Endothelial cell of umbilical vein (primary cell): ENCODE measurements at regions not wholly inside any gene's neighbourhood (a gene's known extent, or its start where the extent isn't known, plus 50 kb on each side); places are given as distances from the start of the nearest gene placed in this dataset.

Experiments
- BruUV-seq: library from RNA; stranded (reverse); fragments of 400-500 nt; replicated peaks from 2 replicates; lab custom pipeline; 2021; lab: Mats Ljungman, UMichigan
- CTCF ChIA-PET: fragments of 300-600, 350-600 bp; sonication (Branson Sonifier 250); formaldehyde crosslinking; loops from one replicate; lab custom pipeline; 2021; ENCODE audit warnings: antibody characterized with exemption, inconsistent platforms; lab: Charles Lee
- POLR2A ChIA-PET: fragments of 300-600, 350-600 bp; sonication (Branson Sonifier 250); formaldehyde crosslinking; loops from one replicate; lab custom pipeline; 2021; ENCODE audit warnings: antibody characterized with exemption, inconsistent platforms; lab: Charles Lee
- DNase-seq: peaks from one replicate; pipeline ENCODE4 v3.0.0-alpha.2; 2011; ENCODE audit warnings: low read depth, low spot score
- FAIRE-seq: peaks from 2 replicates; lab custom pipeline; 2011; peaks lifted over from hg19 to GRCh38; lab: Jason Lieb, UNC
- H2AFZ ChIP-seq: 2 replicates; pipeline ENCODE4 v1.6.0; 2012; ENCODE audit warnings: low read depth, low read length, control low read depth, inconsistent platforms
- H3K27ac ChIP-seq: 2 replicates; pipeline ENCODE4 v1.5.1; 2011; ENCODE audit warnings: low read depth, mild to moderate bottlenecking, control low read depth, low read length, moderate library complexity; ENCODE audit not compliant: insufficient read depth
- H3K27me3 ChIP-seq, 2 experiments: 2 replicates each; pipeline versions ENCODE4 v1.6.0 to v1.6.1; 2011; ENCODE audit warnings: low read length in 2 of 2, mixed read lengths in 1 of 2; ENCODE audit not compliant: control insufficient read depth in 2 of 2, insufficient read depth in 2 of 2
- H3K36me3 ChIP-seq, 2 experiments: 2 replicates in 1 of 2; 3 replicates in 1 of 2; pipeline ENCODE4 v1.5.1; 2011; ENCODE audit warnings: low read length in 2 of 2, mild to moderate bottlenecking in 1 of 2, moderate library complexity in 1 of 2; ENCODE audit not compliant: control insufficient read depth in 2 of 2, insufficient read depth in 2 of 2; ENCODE audit errors: extremely low read depth in 1 of 2
- H3K4me1 ChIP-seq: 3 replicates; pipeline ENCODE4 v1.5.1; 2011; ENCODE audit warnings: mild to moderate bottlenecking, low read length; ENCODE audit not compliant: control insufficient read depth, insufficient read depth; ENCODE audit errors: extremely low read depth
- H3K4me2 ChIP-seq: 2 replicates; pipeline ENCODE4 v1.6.1; 2011; ENCODE audit warnings: low read length, control low read depth, mixed read lengths; ENCODE audit not compliant: insufficient read depth
- H3K4me3 ChIP-seq, 3 experiments: fragments of 200-600 bp in 1 of 3; sonication (generic), shearing (Covaris generic) in 1 of 3; replicated peaks in 1 of 3; 2 replicates each; pipeline ENCODE4 v1.5.1; 2011 to 2016; ENCODE audit warnings: control low read depth in 3 of 3, low read length in 3 of 3, mild to moderate bottlenecking in 2 of 3, inconsistent platforms in 1 of 3, low read depth in 1 of 3, moderate library complexity in 1 of 3; ENCODE audit not compliant: insufficient read depth in 1 of 3
- H3K79me2 ChIP-seq: 2 replicates; pipeline ENCODE4 v1.6.0; 2012; ENCODE audit warnings: low read length, inconsistent platforms; ENCODE audit not compliant: control insufficient read depth, insufficient read depth
- H3K9ac ChIP-seq: replicated peaks from 2 replicates; pipeline ENCODE3; 2011; ENCODE audit warnings: low read length, control low read depth; ENCODE audit not compliant: insufficient read depth; ENCODE audit errors: extremely low read depth
- H3K9me1 ChIP-seq: replicated peaks from 3 replicates; pipeline ENCODE4 v1.6.0; 2011; ENCODE audit warnings: mild to moderate bottlenecking, low read length; ENCODE audit not compliant: control insufficient read depth, insufficient read depth; ENCODE audit errors: extremely low read depth
- H3K9me3 ChIP-seq: replicated peaks from 2 replicates; pipeline ENCODE4 v1.5.1; 2012; ENCODE audit warnings: low read length, inconsistent platforms; ENCODE audit not compliant: control insufficient read depth, insufficient read depth
- H4K20me1 ChIP-seq: replicated peaks from 2 replicates; pipeline ENCODE3; 2011; ENCODE audit warnings: mild to moderate bottlenecking, low read length; ENCODE audit not compliant: control insufficient read depth, insufficient read depth; ENCODE audit errors: extremely low read depth
- EZH2 ChIP-seq: IDR thresholded peaks from 2 replicates; pipeline ENCODE4 v1.6.1; 2012; ENCODE audit warnings: borderline replicate concordance, low read depth, mild to moderate bottlenecking, moderate library complexity, low read length, inconsistent platforms; ENCODE audit not compliant: severe bottlenecking
- FOS ChIP-seq: IDR thresholded peaks from 2 replicates; pipeline ENCODE4 v1.6.1; 2011; ENCODE audit warnings: mild to moderate bottlenecking, low read length, moderate library complexity, borderline replicate concordance; ENCODE audit not compliant: insufficient read depth
- GATA2 ChIP-seq: IDR thresholded peaks from 2 replicates; pipeline ENCODE4 v1.7.0; 2011; ENCODE audit warnings: low read depth, mild to moderate bottlenecking, moderate library complexity, mixed read lengths, low read length; ENCODE audit not compliant: insufficient read length, insufficient read depth
- JUN ChIP-seq: IDR thresholded peaks from 2 replicates; pipeline ENCODE4 v1.6.1; 2011; ENCODE audit warnings: borderline replicate concordance, low read depth; ENCODE audit not compliant: insufficient read length, insufficient read depth
- MYC ChIP-seq: IDR thresholded peaks from one replicate; pipeline ENCODE4 v1.6.1; 2011; ENCODE audit warnings: mild to moderate bottlenecking, low read depth, low read length
- POLR2A ChIP-seq: IDR thresholded peaks from 2 replicates; pipeline ENCODE4 v1.6.1; 2012; ENCODE audit warnings: low read depth, mild to moderate bottlenecking, control low read depth, low read length
- POLR2AphosphoS5 ChIP-seq: IDR thresholded peaks from 2 replicates; pipeline ENCODE4 v1.6.1; 2012; ENCODE audit warnings: low read depth, mild to moderate bottlenecking, control low read depth, low read length, moderate library complexity; ENCODE audit not compliant: insufficient read depth
- dilution Hi-C: fragments of 300-500 bp; cut with MboI; formaldehyde crosslinking; loops from one replicate; pipeline ENCODE4 v1.15.0; 2019; ENCODE audit warnings: low sequenced_read_pairs; ENCODE audit not compliant: extremely low pct_ligation_motif_present
- intact Hi-C: fragments of 100-400 bp; cut with micrococcal nuclease; formaldehyde crosslinking; loops from one replicate; pipeline ENCODE4 v1.10.0; 2022
- TF ChIP-seq, protein P1 (sequence below): IDR thresholded peaks from 2 replicates; pipeline ENCODE4 v1.6.1; 2011; ENCODE audit not compliant: insufficient read depth, insufficient read length
- TF ChIP-seq, protein P2 (sequence below), 2 donors: IDR thresholded peaks; 1 replicate in 1 of 2; 2 replicates in 1 of 2; pipeline ENCODE4 v1.5.1; 2011; ENCODE audit warnings: low read length in 2 of 2, mild to moderate bottlenecking in 2 of 2, moderate library complexity in 2 of 2, control low read depth in 1 of 2, inconsistent platforms in 1 of 2, low read depth in 1 of 2; ENCODE audit not compliant: insufficient read depth in 1 of 2; ENCODE audit errors: extremely low read depth in 1 of 2

DNA sequence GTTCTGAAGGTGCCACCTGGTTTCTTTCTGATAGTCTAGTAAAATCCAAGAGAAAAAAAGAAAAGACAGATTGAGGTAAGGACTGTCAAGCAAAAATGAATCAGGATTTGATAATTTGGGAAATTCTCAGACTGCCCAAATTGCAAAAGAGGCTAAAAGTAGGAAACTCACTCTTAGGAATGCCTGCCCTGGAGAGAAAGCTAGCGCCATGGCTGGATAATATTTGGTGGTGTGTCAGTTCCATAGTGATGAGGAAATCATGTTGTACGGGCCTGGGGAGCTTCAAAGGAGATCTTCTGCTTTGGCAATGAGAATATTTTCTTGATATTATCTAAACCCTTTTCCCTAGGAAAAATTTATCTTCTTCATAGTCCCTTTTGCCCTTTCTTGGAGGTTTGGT lies 1008.1 kb upstream of the SLC10A2 start:
- intact Hi-C loops, result no loop called here

More for the DNA sequence above, 1008.1 kb upstream of the SLC10A2 start:
- no peak overlapping the region for H3K4me3 ChIP-seq
- H3K9me1 ChIP-seq, result no peaks in the 10 kb centered on the region
- dilution Hi-C loops, result no loop called here
- no peaks in the 10 kb centered on the region for H3K9me3 ChIP-seq
- no peaks in the 10 kb centered on the region for H3K27me3 ChIP-seq
- FAIRE-seq (no peak), DNase-seq (no peak)
- no peak overlapping the region for H2AFZ ChIP-seq
- H3K4me2 ChIP-seq, result no peak overlapping the region
- H3K4me1 ChIP-seq, result no peaks in the 10 kb centered on the region
- no peak overlapping the region for H3K27ac ChIP-seq
- POLR2A ChIA-PET, result no interaction called here
- H3K79me2 ChIP-seq, result no peaks in the 10 kb centered on the region
- H3K36me3 ChIP-seq, result no peaks in the 10 kb centered on the region
- TF ChIP-seq, protein P1, sequence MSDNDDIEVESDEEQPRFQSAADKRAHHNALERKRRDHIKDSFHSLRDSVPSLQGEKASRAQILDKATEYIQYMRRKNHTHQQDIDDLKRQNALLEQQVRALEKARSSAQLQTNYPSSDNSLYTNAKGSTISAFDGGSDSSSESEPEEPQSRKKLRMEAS, result no peak
- TF ChIP-seq GATA2 (no peak), MYC (no peak), POLR2A (no peak), POLR2AphosphoS5 (no peak), EZH2 (no peak), FOS (no peak), JUN (no peak)
- TF ChIP-seq, protein P2, sequence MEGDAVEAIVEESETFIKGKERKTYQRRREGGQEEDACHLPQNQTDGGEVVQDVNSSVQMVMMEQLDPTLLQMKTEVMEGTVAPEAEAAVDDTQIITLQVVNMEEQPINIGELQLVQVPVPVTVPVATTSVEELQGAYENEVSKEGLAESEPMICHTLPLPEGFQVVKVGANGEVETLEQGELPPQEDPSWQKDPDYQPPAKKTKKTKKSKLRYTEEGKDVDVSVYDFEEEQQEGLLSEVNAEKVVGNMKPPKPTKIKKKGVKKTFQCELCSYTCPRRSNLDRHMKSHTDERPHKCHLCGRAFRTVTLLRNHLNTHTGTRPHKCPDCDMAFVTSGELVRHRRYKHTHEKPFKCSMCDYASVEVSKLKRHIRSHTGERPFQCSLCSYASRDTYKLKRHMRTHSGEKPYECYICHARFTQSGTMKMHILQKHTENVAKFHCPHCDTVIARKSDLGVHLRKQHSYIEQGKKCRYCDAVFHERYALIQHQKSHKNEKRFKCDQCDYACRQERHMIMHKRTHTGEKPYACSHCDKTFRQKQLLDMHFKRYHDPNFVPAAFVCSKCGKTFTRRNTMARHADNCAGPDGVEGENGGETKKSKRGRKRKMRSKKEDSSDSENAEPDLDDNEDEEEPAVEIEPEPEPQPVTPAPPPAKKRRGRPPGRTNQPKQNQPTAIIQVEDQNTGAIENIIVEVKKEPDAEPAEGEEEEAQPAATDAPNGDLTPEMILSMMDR (IDR thresholded peaks at IDR 0.05; ENCODE audit: extremely low read depth in 1 of 2, insufficient read depth in 1 of 2, low read depth in 1 of 2, low read length in 2 of 2), result no peak
- no peak overlapping the region for H3K9ac ChIP-seq
- CTCF ChIA-PET, result no interaction called here
- H4K20me1 ChIP-seq, result no peaks in the 10 kb centered on the region
- BruUV-seq, result no TSS peak
